SK-N-SH treated with all-trans-retinoic acid at 6 μM for 48 hours (cell line): ENCODE measurements at regions not wholly inside any gene's neighbourhood (a gene's known extent, or its start where the extent isn't known, plus 50 kb on each side); places are given as distances from the start of the nearest gene placed in this dataset.

ENCODE experiments used
- ATAC-seq: fragments of 200-7000 bp; cut with Tn5 transposase; 3 replicates; pipeline ENCODE4 v1.9.1; 2020; ENCODE audit warnings: mild to moderate bottlenecking, moderate library complexity
- ARNTL ChIP-seq: fragments of 450-650 bp; formaldehyde crosslinking; IDR thresholded peaks from 2 replicates; pipeline ENCODE4 v1.5.0; 2020; ENCODE audit warnings: low read depth, mild to moderate bottlenecking, moderate library complexity, borderline replicate concordance
- CSDC2 ChIP-seq: fragments of 250-450 bp; sonication (Bioruptor Pico); IDR thresholded peaks from 2 replicates; pipeline ENCODE4 v1.5.0; 2020; ENCODE audit warnings: mild to moderate bottlenecking, moderate library complexity
- CSRNP3 ChIP-seq: fragments of 250-450 bp; sonication (Bioruptor Pico); IDR thresholded peaks from 2 replicates; pipeline ENCODE4 v1.5.1; 2021; ENCODE audit warnings: mild to moderate bottlenecking, moderate library complexity
- ESRRG ChIP-seq: fragments of 250-450 bp; sonication (Bioruptor Pico); IDR thresholded peaks from 2 replicates; pipeline ENCODE4 v1.6.1; 2021; ENCODE audit warnings: mild to moderate bottlenecking
- GLIS3 ChIP-seq: fragments of 250-450 bp; sonication (Bioruptor Pico); IDR thresholded peaks from 2 replicates; pipeline ENCODE4 v1.5.0; 2020; ENCODE audit warnings: mild to moderate bottlenecking, moderate library complexity
- ISL1 ChIP-seq: fragments of 250-450 bp; sonication (Bioruptor Pico); IDR thresholded peaks from 2 replicates; pipeline ENCODE4 v2.1.2; 2022; ENCODE audit warnings: mild to moderate bottlenecking, moderate library complexity
- OSR1 ChIP-seq: fragments of 250-450 bp; sonication (Bioruptor Pico); IDR thresholded peaks from 2 replicates; pipeline ENCODE4 v1.8.0; 2022; ENCODE audit warnings: moderate library complexity, mild to moderate bottlenecking, inconsistent platforms
- PATZ1 ChIP-seq: fragments of 250-450 bp; sonication (Bioruptor Pico); IDR thresholded peaks from 2 replicates; pipeline ENCODE4 v1.8.0; 2020; ENCODE audit warnings: mild to moderate bottlenecking, moderate library complexity, borderline replicate concordance
- PPARA ChIP-seq: fragments of 250-450 bp; sonication (Bioruptor Pico); IDR thresholded peaks from 2 replicates; pipeline ENCODE4 v1.5.0; 2020; ENCODE audit warnings: mild to moderate bottlenecking, borderline replicate concordance
- RARB ChIP-seq: fragments of 250-450 bp; sonication (Bioruptor Pico); IDR thresholded peaks from 2 replicates; pipeline ENCODE4 v1.8.0; 2021; ENCODE audit warnings: mild to moderate bottlenecking, moderate library complexity
- SNAI2 ChIP-seq: fragments of 250-450 bp; sonication (Bioruptor Pico); IDR thresholded peaks from 2 replicates; pipeline ENCODE4 v1.5.0; 2020; ENCODE audit warnings: mild to moderate bottlenecking, moderate library complexity
- TCF4 ChIP-seq: fragments of 250-450 bp; sonication (Bioruptor Pico); IDR thresholded peaks from 2 replicates; pipeline ENCODE4 v1.8.0; 2021; ENCODE audit warnings: mild to moderate bottlenecking, moderate library complexity, borderline replicate concordance
- TOX ChIP-seq: fragments of 250-450 bp; sonication (Bioruptor Pico); IDR thresholded peaks from 2 replicates; pipeline ENCODE4 v1.8.0; 2021; ENCODE audit warnings: mild to moderate bottlenecking, moderate library complexity, borderline replicate concordance
- ZC3H10 ChIP-seq: fragments of 250-450 bp; sonication (Bioruptor Pico); IDR thresholded peaks from 2 replicates; pipeline ENCODE4 v1.5.1; 2021; ENCODE audit warnings: mild to moderate bottlenecking, moderate library complexity
- ZFP3 ChIP-seq: fragments of 250-450 bp; sonication (Bioruptor Pico); IDR thresholded peaks from 2 replicates; pipeline ENCODE4 v1.5.0; 2020; ENCODE audit warnings: mild to moderate bottlenecking, moderate library complexity
- ZFP30 ChIP-seq: fragments of 450-650 bp; formaldehyde crosslinking; IDR thresholded peaks from 2 replicates; pipeline ENCODE4 v1.5.0; 2022; ENCODE audit warnings: mild to moderate bottlenecking, moderate library complexity
- ZNF565 ChIP-seq: fragments of 450-650 bp; formaldehyde crosslinking; conservative IDR thresholded peaks from 2 replicates; pipeline ENCODE4 v1.5.0; 2020; ENCODE audit warnings: low read depth, mild to moderate bottlenecking, moderate library complexity
- ZNF70 ChIP-seq: fragments of 450-650 bp; formaldehyde crosslinking; IDR thresholded peaks from 2 replicates; pipeline ENCODE4 v1.5.0; 2020; ENCODE audit warnings: mild to moderate bottlenecking, moderate library complexity
- ZNF8 ChIP-seq: fragments of 450-650 bp; formaldehyde crosslinking; IDR thresholded peaks from 2 replicates; pipeline ENCODE4 v1.5.0; 2020; ENCODE audit warnings: mild to moderate bottlenecking, moderate library complexity
- TF ChIP-seq, protein P1 (sequence below): fragments of 250-450 bp; sonication (Bioruptor Pico); IDR thresholded peaks from 2 replicates; pipeline ENCODE4 v1.5.1; 2020; ENCODE audit warnings: low read depth, mild to moderate bottlenecking, moderate library complexity
- TF ChIP-seq, protein P2 (sequence below): fragments of 250-450 bp; sonication (Bioruptor Pico); IDR thresholded peaks from 2 replicates; pipeline ENCODE4 v1.8.0; 2021; ENCODE audit warnings: low read depth, mild to moderate bottlenecking, moderate library complexity, borderline replicate concordance
- TF ChIP-seq, protein P3 (sequence below): fragments of 250-450 bp; sonication (Bioruptor Pico); IDR thresholded peaks from 2 replicates; pipeline ENCODE4 v1.5.0; 2020; ENCODE audit warnings: mild to moderate bottlenecking, moderate library complexity

GRCh38 chr6:92617721-92618120 is 801.6 kb downstream of the EPHA7 start:
- TF ChIP-seq ISL1 (CRISPR knock-in tag), result no peak
- TF ChIP-seq SNAI2 (CRISPR knock-in tag), result no peak
- TF ChIP-seq ZFP30 (CRISPR knock-in tag), result no peak
- no peak for TF ChIP-seq ZNF8 (CRISPR knock-in tag)
- TF ChIP-seq GLIS3 (CRISPR knock-in tag), result no peak
- TF ChIP-seq OSR1 (CRISPR knock-in tag), result no peak
- no peak for TF ChIP-seq RARB (CRISPR knock-in tag)
- no peak for TF ChIP-seq ESRRG (CRISPR knock-in tag)
- ATAC-seq, result no peak

DNA sequence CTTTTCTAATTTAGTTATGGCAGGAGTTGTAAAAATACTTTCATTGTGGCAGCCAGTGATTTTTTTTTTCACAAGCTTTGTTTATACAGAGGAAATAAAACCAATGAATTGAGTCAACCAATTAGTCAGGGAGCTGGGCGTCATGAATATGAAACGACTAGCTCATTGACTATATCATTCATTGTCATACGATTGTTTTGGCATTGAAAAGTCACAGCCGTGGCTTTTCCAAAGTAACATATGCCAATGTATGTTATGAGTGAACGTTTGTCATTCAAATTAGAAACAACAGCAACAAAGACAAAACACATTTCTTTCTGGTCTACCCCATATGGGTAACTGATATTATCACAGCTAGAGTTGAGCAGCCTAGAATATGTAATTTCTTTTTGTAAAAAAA is 810.6 kb downstream of the EPHA7 start:
- TF ChIP-seq TOX (no peak), ZNF70 (no peak), OSR1 (CRISPR knock-in tag) (no peak), RARB (CRISPR knock-in tag) (no peak), CSRNP3 (CRISPR knock-in tag) (no peak), PATZ1 (CRISPR knock-in tag) (no peak), CSDC2 (CRISPR knock-in tag) (no peak), TCF4 (CRISPR knock-in tag) (no peak)
- TF ChIP-seq, protein P1, sequence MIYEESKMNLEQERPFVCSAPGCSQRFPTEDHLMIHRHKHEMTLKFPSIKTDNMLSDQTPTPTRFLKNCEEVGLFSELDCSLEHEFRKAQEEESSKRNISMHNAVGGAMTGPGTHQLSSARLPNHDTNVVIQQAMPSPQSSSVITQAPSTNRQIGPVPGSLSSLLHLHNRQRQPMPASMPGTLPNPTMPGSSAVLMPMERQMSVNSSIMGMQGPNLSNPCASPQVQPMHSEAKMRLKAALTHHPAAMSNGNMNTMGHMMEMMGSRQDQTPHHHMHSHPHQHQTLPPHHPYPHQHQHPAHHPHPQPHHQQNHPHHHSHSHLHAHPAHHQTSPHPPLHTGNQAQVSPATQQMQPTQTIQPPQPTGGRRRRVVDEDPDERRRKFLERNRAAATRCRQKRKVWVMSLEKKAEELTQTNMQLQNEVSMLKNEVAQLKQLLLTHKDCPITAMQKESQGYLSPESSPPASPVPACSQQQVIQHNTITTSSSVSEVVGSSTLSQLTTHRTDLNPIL, result no peak

DNA sequence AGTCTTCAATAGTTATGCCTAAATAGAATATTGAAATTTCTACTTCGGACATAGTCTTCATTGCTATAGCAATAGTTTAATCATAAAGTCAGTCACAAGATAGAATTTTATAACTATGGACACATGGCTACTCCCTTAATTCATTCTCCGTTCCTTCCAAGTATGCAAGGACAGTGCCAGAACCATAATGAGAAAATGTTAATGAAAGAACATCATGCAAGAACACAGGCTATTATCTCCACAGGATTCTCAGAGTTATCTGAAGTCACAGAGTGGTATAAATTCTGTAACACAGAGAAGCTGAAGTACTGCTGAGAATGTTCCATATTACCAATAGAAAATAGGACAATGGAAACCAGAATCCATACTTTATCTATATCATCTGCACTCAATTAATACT is 826.2 kb downstream of the EPHA7 start:
- no peak for ATAC-seq
- TF ChIP-seq, protein P1, result no peak
- TF ChIP-seq ISL1 (CRISPR knock-in tag), result no peak
- TF ChIP-seq SNAI2 (CRISPR knock-in tag), result no peak
- no peak for TF ChIP-seq PATZ1 (CRISPR knock-in tag)
- no peak for TF ChIP-seq ZC3H10
- TF ChIP-seq RARB (CRISPR knock-in tag), result no peak
- no peak for TF ChIP-seq ARNTL (CRISPR knock-in tag)
- no peak for TF ChIP-seq ESRRG (CRISPR knock-in tag)
- no peak for TF ChIP-seq GLIS3 (CRISPR knock-in tag)
- no peak for TF ChIP-seq PPARA (CRISPR knock-in tag)
- no peak for TF ChIP-seq TOX
- TF ChIP-seq CSRNP3 (CRISPR knock-in tag), result no peak
- TF ChIP-seq ZNF565 (CRISPR knock-in tag), result no peak
- TF ChIP-seq OSR1 (CRISPR knock-in tag), result no peak

More for the DNA sequence above, 810.6 kb downstream of the EPHA7 start:
- ATAC-seq, result no peak

GRCh38 chr6:92589996-92590395 is 829.4 kb downstream of the EPHA7 start:
- no peak for ATAC-seq
- TF ChIP-seq TCF4 (CRISPR knock-in tag) (no peak), ZC3H10 (no peak), PPARA (CRISPR knock-in tag) (no peak), OSR1 (CRISPR knock-in tag) (no peak), ZFP3 (CRISPR knock-in tag) (no peak), SNAI2 (CRISPR knock-in tag) (no peak)
- TF ChIP-seq, protein P2, sequence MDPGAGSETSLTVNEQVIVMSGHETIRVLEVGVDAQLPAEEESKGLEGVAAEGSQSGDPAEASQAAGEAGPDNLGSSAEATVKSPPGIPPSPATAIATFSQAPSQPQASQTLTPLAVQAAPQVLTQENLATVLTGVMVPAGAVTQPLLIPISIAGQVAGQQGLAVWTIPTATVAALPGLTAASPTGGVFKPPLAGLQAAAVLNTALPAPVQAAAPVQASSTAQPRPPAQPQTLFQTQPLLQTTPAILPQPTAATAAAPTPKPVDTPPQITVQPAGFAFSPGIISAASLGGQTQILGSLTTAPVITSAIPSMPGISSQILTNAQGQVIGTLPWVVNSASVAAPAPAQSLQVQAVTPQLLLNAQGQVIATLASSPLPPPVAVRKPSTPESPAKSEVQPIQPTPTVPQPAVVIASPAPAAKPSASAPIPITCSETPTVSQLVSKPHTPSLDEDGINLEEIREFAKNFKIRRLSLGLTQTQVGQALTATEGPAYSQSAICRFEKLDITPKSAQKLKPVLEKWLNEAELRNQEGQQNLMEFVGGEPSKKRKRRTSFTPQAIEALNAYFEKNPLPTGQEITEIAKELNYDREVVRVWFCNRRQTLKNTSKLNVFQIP (CRISPR knock-in tag), result no peak
- TF ChIP-seq, protein P3, sequence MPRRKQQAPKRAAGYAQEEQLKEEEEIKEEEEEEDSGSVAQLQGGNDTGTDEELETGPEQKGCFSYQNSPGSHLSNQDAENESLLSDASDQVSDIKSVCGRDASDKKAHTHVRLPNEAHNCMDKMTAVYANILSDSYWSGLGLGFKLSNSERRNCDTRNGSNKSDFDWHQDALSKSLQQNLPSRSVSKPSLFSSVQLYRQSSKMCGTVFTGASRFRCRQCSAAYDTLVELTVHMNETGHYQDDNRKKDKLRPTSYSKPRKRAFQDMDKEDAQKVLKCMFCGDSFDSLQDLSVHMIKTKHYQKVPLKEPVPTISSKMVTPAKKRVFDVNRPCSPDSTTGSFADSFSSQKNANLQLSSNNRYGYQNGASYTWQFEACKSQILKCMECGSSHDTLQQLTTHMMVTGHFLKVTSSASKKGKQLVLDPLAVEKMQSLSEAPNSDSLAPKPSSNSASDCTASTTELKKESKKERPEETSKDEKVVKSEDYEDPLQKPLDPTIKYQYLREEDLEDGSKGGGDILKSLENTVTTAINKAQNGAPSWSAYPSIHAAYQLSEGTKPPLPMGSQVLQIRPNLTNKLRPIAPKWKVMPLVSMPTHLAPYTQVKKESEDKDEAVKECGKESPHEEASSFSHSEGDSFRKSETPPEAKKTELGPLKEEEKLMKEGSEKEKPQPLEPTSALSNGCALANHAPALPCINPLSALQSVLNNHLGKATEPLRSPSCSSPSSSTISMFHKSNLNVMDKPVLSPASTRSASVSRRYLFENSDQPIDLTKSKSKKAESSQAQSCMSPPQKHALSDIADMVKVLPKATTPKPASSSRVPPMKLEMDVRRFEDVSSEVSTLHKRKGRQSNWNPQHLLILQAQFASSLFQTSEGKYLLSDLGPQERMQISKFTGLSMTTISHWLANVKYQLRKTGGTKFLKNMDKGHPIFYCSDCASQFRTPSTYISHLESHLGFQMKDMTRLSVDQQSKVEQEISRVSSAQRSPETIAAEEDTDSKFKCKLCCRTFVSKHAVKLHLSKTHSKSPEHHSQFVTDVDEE (CRISPR knock-in tag), result no peak
